GM12891 (cell line): ENCODE measurements at regions not wholly inside any gene's neighbourhood (a gene's known extent, or its start where the extent isn't known, plus 50 kb on each side); places are given as distances from the start of the nearest gene placed in this dataset.

ENCODE experiments used
- POLR2A ChIP-seq: IDR thresholded peaks from 2 replicates; pipeline ENCODE4 v1.6.1; 2011; ENCODE audit warnings: low read depth, low read length, control low read depth
- POLR2AphosphoS5 ChIP-seq: IDR thresholded peaks from 2 replicates; pipeline ENCODE4 v1.6.1; 2011; ENCODE audit warnings: low read depth, low read length, control low read depth
- POU2F2 ChIP-seq: IDR thresholded peaks from 2 replicates; pipeline ENCODE4 v1.6.1; 2011; ENCODE audit warnings: low read depth, mild to moderate bottlenecking, control low read depth, low read length, moderate library complexity
- TAF1 ChIP-seq: IDR thresholded peaks from 2 replicates; pipeline ENCODE4 v1.6.1; 2011; ENCODE audit warnings: low read depth, low read length, control low read depth

DNA sequence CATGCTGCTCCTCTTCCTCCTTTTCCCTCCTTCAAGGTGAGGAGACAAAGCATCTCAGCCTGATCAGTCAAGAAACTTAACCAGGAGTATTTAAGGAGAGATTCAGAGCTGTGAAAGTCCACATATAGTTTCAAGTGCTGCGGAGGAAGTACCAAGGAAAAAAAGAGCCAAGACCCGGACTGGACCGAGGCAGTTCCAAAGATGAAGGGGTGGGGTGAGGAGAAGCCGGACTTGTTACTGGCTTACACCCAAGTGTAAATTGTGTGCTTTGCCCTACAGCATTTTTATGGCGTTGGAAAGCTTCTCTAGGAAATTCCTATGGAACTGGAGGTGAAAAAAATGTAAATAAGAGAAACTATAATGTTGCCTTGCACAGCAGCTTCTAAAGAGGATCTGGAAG lies 263.1 kb downstream of the GRIN2B start:
- TF ChIP-seq POLR2A, result no peak
- no peak for TF ChIP-seq POLR2AphosphoS5
- no peak for TF ChIP-seq TAF1
- TF ChIP-seq POU2F2, result no peak
